Neural progenitor cell (in vitro differentiated cells): ENCODE measurements at regions not wholly inside any gene's neighbourhood (a gene's known extent, or its start where the extent isn't known, plus 50 kb on each side); places are given as distances from the start of the nearest gene placed in this dataset.

Experiments used
- DNase-seq: peaks from one replicate; pipeline ENCODE4 v3.0.0-alpha.2; 2016; ENCODE audit warnings: low spot score
- H2AFZ ChIP-seq: fragments of 200-600 bp; sonication (generic); replicated peaks from 2 replicates; pipeline ENCODE4 v1.6.1; 2016; ENCODE audit warnings: antibody characterized with exemption
- H3F3A ChIP-seq: fragments of 200-600 bp; sonication (generic); 2 replicates; pipeline ENCODE4 v1.6.1; 2016; ENCODE audit warnings: antibody characterized with exemption, low read depth
- H3K27ac ChIP-seq: fragments of 200-600 bp; sonication (generic); 2 replicates; pipeline ENCODE4 v1.5.1; 2016; ENCODE audit warnings: mild to moderate bottlenecking
- H3K27me3 ChIP-seq: fragments of 200-600 bp; sonication (generic); 2 replicates; pipeline ENCODE4 v1.6.1; 2016; ENCODE audit warnings: mild to moderate bottlenecking, moderate library complexity
- H3K36me3 ChIP-seq: fragments of 200-600 bp; sonication (generic); 2 replicates; pipeline ENCODE4 v1.5.1; 2016
- H3K4me1 ChIP-seq: fragments of 200-600 bp; sonication (generic); 2 replicates; pipeline ENCODE4 v1.6.1; 2016; ENCODE audit warnings: mixed run types
- H3K4me2 ChIP-seq: fragments of 200-600 bp; sonication (generic); 2 replicates; pipeline ENCODE4 v1.6.1; 2016
- H3K4me3 ChIP-seq: fragments of 200-600 bp; sonication (generic); 2 replicates; pipeline ENCODE4 v1.5.1; 2016
- H3K79me2 ChIP-seq: fragments of 200-600 bp; sonication (generic); 2 replicates; pipeline ENCODE4 v1.6.1; 2016; ENCODE audit warnings: low read depth
- H3K9ac ChIP-seq: fragments of 200-600 bp; sonication (generic); 2 replicates; pipeline ENCODE4 v1.6.1; 2016
- H3K9me3 ChIP-seq: fragments of 200-600 bp; sonication (generic); 2 replicates; pipeline ENCODE4 v1.5.1; 2016; ENCODE audit warnings: low read depth
- H4K20me1 ChIP-seq: fragments of 200-600 bp; sonication (generic); 2 replicates; pipeline ENCODE4 v1.6.1; 2016; ENCODE audit warnings: low read depth
- H3K27ac Mint-ChIP-seq: 3 replicates; pipeline ENCODE4 v1.8.0; 2021; ENCODE audit warnings: mixed read lengths
- H3K27me3 Mint-ChIP-seq: 2 replicates; pipeline ENCODE4 v1.8.0; 2022; ENCODE audit warnings: low read depth, mild to moderate bottlenecking, inconsistent platforms, moderate library complexity, mixed read lengths; ENCODE audit not compliant: insufficient read depth
- H3K36me3 Mint-ChIP-seq: 3 replicates; pipeline ENCODE4 v1.8.0; 2021; ENCODE audit warnings: mixed read lengths
- H3K4me1 Mint-ChIP-seq: 3 replicates; pipeline ENCODE4 v1.8.0; 2021; ENCODE audit warnings: mixed read lengths
- H3K4me3 Mint-ChIP-seq: 3 replicates; pipeline ENCODE4 v1.8.0; 2021; ENCODE audit warnings: mild to moderate bottlenecking, moderate library complexity, mixed read lengths
- H3K9me3 Mint-ChIP-seq: 3 replicates; pipeline ENCODE4 v1.8.0; 2020; ENCODE audit warnings: mixed read lengths
- CTCF ChIP-seq: fragments of 200-600 bp; sonication (generic); IDR thresholded peaks from 2 replicates; pipeline ENCODE4 v1.5.1; 2017; ENCODE audit warnings: antibody characterized with exemption, mild to moderate bottlenecking
- EZH2 ChIP-seq: fragments of 200-600 bp; sonication (generic); IDR thresholded peaks from 2 replicates; pipeline ENCODE4 v1.6.1; 2017; ENCODE audit warnings: antibody characterized with exemption, mild to moderate bottlenecking, moderate library complexity
- EZH2phosphoT487 ChIP-seq: fragments of 200-600 bp; sonication (generic); IDR thresholded peaks from 2 replicates; pipeline ENCODE4 v1.6.1; 2017; ENCODE audit warnings: antibody characterized with exemption

- H3K36me3 Mint-ChIP-seq = no peaks in the 10 kb centered on the region
- Histone ChIP-seq H3K9ac (no peak overlapping the region), H3K27me3 (peaks cover 90% of the 10 kb centered on the region), H3K79me2 (no peaks in the 10 kb centered on the region), H3F3A (peaks cover 18% of the 10 kb centered on the region), H2AFZ (no peak overlapping the region), H3K4me1 (peaks cover 12% of the 10 kb centered on the region), H3K27ac (no peak overlapping the region), H4K20me1 (peaks cover 40% of the 10 kb centered on the region), H3K4me2 (no peak overlapping the region), H3K36me3 (no peaks in the 10 kb centered on the region), H3K4me3 (no peak overlapping the region), H3K9me3 (no peaks in the 10 kb centered on the region)
- peaks cover 22% of the 10 kb centered on the region for H3K27me3 Mint-ChIP-seq
- H3K4me1 Mint-ChIP-seq = peaks cover 21% of the 10 kb centered on the region
- no peak for TF ChIP-seq CTCF
- peak; percentile 79 for TF ChIP-seq EZH2
- peak; percentile 67 for TF ChIP-seq EZH2phosphoT487
- no peaks in the 10 kb centered on the region for H3K9me3 Mint-ChIP-seq
- H3K27ac Mint-ChIP-seq = no peak overlapping the region
- DNase-seq = peak; percentile 63
- H3K4me3 Mint-ChIP-seq = no peak overlapping the region
Measured at GRCh38 chr5:88144219-88145001, 124.2 kb downstream of the TMEM161B start.

- Mint-ChIP-seq H3K27me3 (peaks cover 22% of the 10 kb centered on the region), H3K27ac (no peak overlapping the region), H3K4me3 (no peak overlapping the region), H3K9me3 (no peaks in the 10 kb centered on the region), H3K4me1 (peaks cover 21% of the 10 kb centered on the region), H3K36me3 (no peaks in the 10 kb centered on the region)
- no peak overlapping the region for H2AFZ ChIP-seq
- no peaks in the 10 kb centered on the region for H3K79me2 ChIP-seq
- H3F3A ChIP-seq = peaks cover 18% of the 10 kb centered on the region
- peaks cover 40% of the 10 kb centered on the region for H4K20me1 ChIP-seq
- H3K9ac ChIP-seq = no peak overlapping the region
- DNase-seq = peak; percentile 12
- H3K27ac ChIP-seq = no peak overlapping the region
- no peaks in the 10 kb centered on the region for H3K9me3 ChIP-seq
- no peak overlapping the region for H3K4me3 ChIP-seq
- H3K27me3 ChIP-seq = peaks cover 96% of the 10 kb centered on the region
- no peak for TF ChIP-seq CTCF
- peak; percentile 83 for TF ChIP-seq EZH2phosphoT487
- peak; percentile 80 for TF ChIP-seq EZH2
- H3K4me1 ChIP-seq = peaks cover 12% of the 10 kb centered on the region
- no peaks in the 10 kb centered on the region for H3K36me3 ChIP-seq
- H3K4me2 ChIP-seq = no peak overlapping the region
Measured at GRCh38 chr5:88143693-88144218, 124.9 kb downstream of the TMEM161B start.

DNA sequence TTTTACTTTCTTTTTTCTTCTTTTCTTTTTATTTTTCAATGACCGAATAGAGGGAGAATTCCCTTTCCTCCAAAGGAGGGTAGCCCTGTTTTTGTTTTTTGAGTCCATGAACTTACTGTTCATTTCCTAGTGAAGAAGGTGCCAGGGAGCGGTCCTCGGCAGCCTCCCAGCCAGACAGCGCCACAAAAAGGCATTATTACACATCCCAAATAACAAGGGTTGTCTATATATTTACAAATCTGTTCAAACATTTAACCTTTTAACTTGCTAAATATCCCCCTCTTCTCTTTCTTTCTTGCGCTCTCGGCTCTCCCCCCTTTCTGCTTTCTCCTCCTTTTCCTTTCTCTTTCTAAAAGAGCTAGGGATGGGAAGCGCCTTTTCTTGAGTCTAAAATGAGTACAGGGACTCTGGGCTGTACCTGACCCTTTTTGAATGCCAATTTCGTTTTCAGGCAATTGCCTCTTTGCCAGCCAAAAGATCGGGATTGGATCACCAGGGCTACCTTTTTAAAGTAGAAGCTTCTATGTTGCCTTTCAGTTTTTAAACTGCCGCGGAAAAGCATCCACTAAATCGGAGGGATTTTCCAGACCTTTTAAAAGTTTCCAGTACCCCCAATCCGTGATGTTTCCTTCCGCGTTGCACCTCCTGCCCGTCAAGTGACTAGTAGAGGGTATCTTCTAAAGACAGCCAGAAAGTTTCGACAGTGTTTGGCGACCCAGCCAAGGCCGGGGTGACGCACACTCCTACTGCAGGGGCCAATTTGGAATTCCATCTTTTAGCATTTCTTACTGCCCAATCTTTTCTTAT is 125.6 kb downstream of the TMEM161B start:
- H3K36me3 Mint-ChIP-seq = no peaks in the 10 kb centered on the region
- H3K27me3 Mint-ChIP-seq = peaks cover 22% of the 10 kb centered on the region
- H4K20me1 ChIP-seq = peaks cover 40% of the 10 kb centered on the region
- no peaks in the 10 kb centered on the region for H3K9me3 ChIP-seq
- TF ChIP-seq EZH2 (peak; percentile 81), EZH2phosphoT487 (no peak), CTCF (no peak)
- no peak overlapping the region for H3K4me3 Mint-ChIP-seq
- H2AFZ ChIP-seq = no peak overlapping the region
- peaks cover 18% of the 10 kb centered on the region for H3F3A ChIP-seq
- H3K36me3 ChIP-seq = no peaks in the 10 kb centered on the region
- H3K4me1 Mint-ChIP-seq = peaks cover 21% of the 10 kb centered on the region
- DNase-seq = peak; percentile 45
- no peak overlapping the region for H3K4me3 ChIP-seq
- no peak overlapping the region for H3K4me2 ChIP-seq
- H3K27ac Mint-ChIP-seq = no peak overlapping the region
- no peak overlapping the region for H3K9ac ChIP-seq
- no peak overlapping the region for H3K27ac ChIP-seq
- H3K4me1 ChIP-seq = peaks cover 12% of the 10 kb centered on the region
- H3K27me3 ChIP-seq = peaks cover 92% of the 10 kb centered on the region
- no peaks in the 10 kb centered on the region for H3K79me2 ChIP-seq
- H3K9me3 Mint-ChIP-seq = no peaks in the 10 kb centered on the region
